Hepatocyte (in vitro differentiated cells): ENCODE measurements at regions not wholly inside any gene's neighbourhood (a gene's known extent, or its start where the extent isn't known, plus 50 kb on each side); places are given as distances from the start of the nearest gene placed in this dataset.

Experiments used
- DNase-seq: peaks from one replicate; pipeline ENCODE4 v3.0.0-alpha.2; 2016; ENCODE audit warnings: low spot score
- H2AFZ ChIP-seq: fragments of 200-600 bp; sonication (generic); 2 replicates; pipeline ENCODE4 v1.6.0; 2016; ENCODE audit warnings: antibody characterized with exemption, mild to moderate bottlenecking
- H3K27ac ChIP-seq: fragments of 200-600 bp; sonication (generic); 2 replicates; pipeline ENCODE4 v1.5.1; 2016; ENCODE audit warnings: mild to moderate bottlenecking
- H3K27me3 ChIP-seq: fragments of 200-600 bp; sonication (generic); 2 replicates; pipeline ENCODE4 v1.6.1; 2016
- H3K36me3 ChIP-seq: fragments of 200-600 bp; sonication (generic); replicated peaks from 2 replicates; pipeline ENCODE4 v1.5.1; 2016; ENCODE audit warnings: low read depth; ENCODE audit not compliant: insufficient read depth
- H3K4me1 ChIP-seq: fragments of 200-600 bp; sonication (generic); 2 replicates; pipeline ENCODE4 v1.5.1; 2016; ENCODE audit warnings: mild to moderate bottlenecking, moderate library complexity; ENCODE audit not compliant: insufficient read depth
- H3K4me2 ChIP-seq: fragments of 200-600 bp; sonication (generic); 2 replicates; pipeline ENCODE4 v1.6.0; 2016
- H3K4me3 ChIP-seq: fragments of 200-600 bp; sonication (generic); 2 replicates; pipeline ENCODE4 v1.5.1; 2016; ENCODE audit warnings: mild to moderate bottlenecking
- H3K79me2 ChIP-seq: fragments of 200-600 bp; sonication (generic); 2 replicates; pipeline ENCODE4 v1.6.0; 2017; ENCODE audit warnings: mild to moderate bottlenecking
- H3K9me2 ChIP-seq: fragments of 200-600 bp; sonication (generic); replicated peaks from 2 replicates; pipeline ENCODE4 v1.6.0; 2017; ENCODE audit warnings: mild to moderate bottlenecking; ENCODE audit not compliant: insufficient read depth
- H3K9me3 ChIP-seq: fragments of 200-600 bp; sonication (generic); 2 replicates; pipeline ENCODE4 v1.5.1; 2016; ENCODE audit warnings: low read depth, mild to moderate bottlenecking
- H4K20me1 ChIP-seq: fragments of 200-600 bp; sonication (generic); 2 replicates; pipeline ENCODE4 v1.6.0; 2016; ENCODE audit warnings: mild to moderate bottlenecking; ENCODE audit not compliant: insufficient read depth, poor library complexity, severe bottlenecking
- CTCF ChIP-seq: fragments of 200-600 bp; sonication (generic); IDR thresholded peaks from 2 replicates; pipeline ENCODE4 v1.5.1; 2016; ENCODE audit warnings: antibody characterized with exemption, mild to moderate bottlenecking; ENCODE audit not compliant: poor library complexity
- EZH2 ChIP-seq: fragments of 200-600 bp; sonication (generic); IDR thresholded peaks from 2 replicates; pipeline ENCODE4 v1.6.1; 2016; ENCODE audit warnings: antibody characterized with exemption, mild to moderate bottlenecking, borderline replicate concordance
- EZH2phosphoT487 ChIP-seq: fragments of 200-600 bp; sonication (generic); IDR thresholded peaks from one replicate; pipeline ENCODE4 v1.6.1; 2018; ENCODE audit warnings: antibody characterized with exemption, mild to moderate bottlenecking, low read depth, moderate library complexity; ENCODE audit not compliant: unreplicated experiment, severe bottlenecking
- WGBS: methylation state at CpG from one replicate; pipeline ENCODE4 v1.1.6; 2016; ENCODE audit warnings: low lambda C conversion rate; ENCODE audit errors: missing lambda C conversion rate; 5-methylcytosine and 5-hydroxymethylcytosine counted together

GRCh38 chr3:5466717-5467116 lies 279.2 kb downstream of the EDEM1 start:
- no peak overlapping the region for H3K4me2 ChIP-seq
- H3K4me3 ChIP-seq = no peak overlapping the region
- no peaks in the 10 kb centered on the region for H3K27me3 ChIP-seq
- H4K20me1 ChIP-seq = no peaks in the 10 kb centered on the region
- H3K4me1 ChIP-seq = no peaks in the 10 kb centered on the region
- WGBS = 89% methylated on average over 1 of the region's 1 CpG
- H3K9me3 ChIP-seq = no peaks in the 10 kb centered on the region
- DNase-seq = no peak
- no peak overlapping the region for H3K27ac ChIP-seq
- H3K36me3 ChIP-seq = no peaks in the 10 kb centered on the region
- TF ChIP-seq EZH2phosphoT487 (no peak), CTCF (no peak), EZH2 (no peak)
- no peak overlapping the region for H2AFZ ChIP-seq
- no peaks in the 10 kb centered on the region for H3K79me2 ChIP-seq
- H3K9me2 ChIP-seq = no peaks in the 10 kb centered on the region

DNA sequence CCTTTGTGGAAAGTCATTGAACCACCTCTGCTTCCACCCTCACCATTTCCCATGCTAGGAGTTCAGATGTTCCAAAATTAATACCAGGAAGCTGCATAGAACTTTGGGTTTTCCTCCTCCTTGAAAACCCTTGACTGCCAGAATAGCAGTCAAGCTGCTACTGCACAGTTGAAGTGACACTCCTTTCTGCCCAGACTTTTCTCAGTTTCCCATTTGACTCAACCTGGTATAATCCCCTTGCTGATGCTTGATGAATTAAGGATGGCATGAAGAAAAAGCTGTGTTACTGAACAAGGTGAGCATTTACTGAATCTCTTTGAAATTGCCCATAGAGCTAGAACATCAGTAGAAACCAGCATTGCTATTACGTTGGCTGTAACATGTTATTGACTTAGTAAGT lies 286.0 kb downstream of the EDEM1 start:
- Histone ChIP-seq H3K4me2 (no peak overlapping the region), H3K79me2 (no peaks in the 10 kb centered on the region), H4K20me1 (no peaks in the 10 kb centered on the region), H3K9me3 (no peaks in the 10 kb centered on the region), H3K4me1 (no peaks in the 10 kb centered on the region), H3K27me3 (no peaks in the 10 kb centered on the region), H3K4me3 (no peak overlapping the region), H3K9me2 (no peaks in the 10 kb centered on the region), H3K27ac (no peak overlapping the region), H3K36me3 (no peaks in the 10 kb centered on the region), H2AFZ (no peak overlapping the region)
- WGBS = 85% methylated on average over 1 of the region's 1 CpG
- TF ChIP-seq EZH2phosphoT487 (no peak), CTCF (no peak), EZH2 (no peak)
- DNase-seq = no peak

DNA sequence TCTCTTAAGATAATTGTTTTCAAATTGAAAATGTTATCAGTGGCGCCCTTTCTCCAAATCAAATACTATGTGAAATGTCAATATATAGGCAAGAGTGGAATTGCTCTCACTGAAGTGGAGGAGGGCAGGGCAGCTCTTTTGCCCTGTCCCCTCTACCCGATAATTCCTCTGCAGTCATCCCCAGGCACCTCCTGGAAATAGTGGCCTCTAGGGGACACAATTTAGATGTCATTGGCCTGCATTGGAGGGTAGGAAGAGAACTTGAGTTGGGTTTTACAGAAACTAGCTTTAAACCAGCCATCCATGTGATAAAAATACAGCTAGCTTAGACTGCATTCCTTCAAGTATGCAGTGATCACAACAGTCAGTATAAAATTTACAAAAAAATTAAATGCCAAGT lies 288.9 kb downstream of the EDEM1 start:
- 85% methylated on average over 2 of the region's 2 CpGs for WGBS
- Histone ChIP-seq H2AFZ (no peak overlapping the region), H3K79me2 (no peaks in the 10 kb centered on the region), H3K36me3 (no peaks in the 10 kb centered on the region), H3K27me3 (no peaks in the 10 kb centered on the region), H3K4me1 (no peaks in the 10 kb centered on the region), H3K4me3 (no peak overlapping the region), H3K9me3 (no peaks in the 10 kb centered on the region), H3K27ac (no peak overlapping the region), H4K20me1 (no peaks in the 10 kb centered on the region), H3K9me2 (no peaks in the 10 kb centered on the region), H3K4me2 (no peak overlapping the region)
- TF ChIP-seq CTCF (no peak), EZH2phosphoT487 (no peak), EZH2 (no peak)
- DNase-seq = no peak

- 98% methylated on average over 2 of the region's 2 CpGs for WGBS
- no peaks in the 10 kb centered on the region for H3K36me3 ChIP-seq
- no peaks in the 10 kb centered on the region for H4K20me1 ChIP-seq
- H2AFZ ChIP-seq = no peak overlapping the region
- H3K9me2 ChIP-seq = no peaks in the 10 kb centered on the region
- no peaks in the 10 kb centered on the region for H3K27me3 ChIP-seq
- H3K4me1 ChIP-seq = no peaks in the 10 kb centered on the region
- no peak overlapping the region for H3K4me3 ChIP-seq
- H3K27ac ChIP-seq = no peak overlapping the region
- no peak overlapping the region for H3K4me2 ChIP-seq
- DNase-seq = peak; percentile 35
- H3K79me2 ChIP-seq = no peaks in the 10 kb centered on the region
- H3K9me3 ChIP-seq = no peaks in the 10 kb centered on the region
- TF ChIP-seq EZH2 (no peak), CTCF (no peak), EZH2phosphoT487 (no peak)
These were observed 291.8 kb downstream of the EDEM1 start for GRCh38 chr3:5479229-5479799.
